ENCODE measurements at regions not wholly inside any gene's neighbourhood (a gene's known extent, or its start where the extent isn't known, plus 50 kb on each side); places are given as distances from the start of the nearest gene placed in this dataset.

DNA sequence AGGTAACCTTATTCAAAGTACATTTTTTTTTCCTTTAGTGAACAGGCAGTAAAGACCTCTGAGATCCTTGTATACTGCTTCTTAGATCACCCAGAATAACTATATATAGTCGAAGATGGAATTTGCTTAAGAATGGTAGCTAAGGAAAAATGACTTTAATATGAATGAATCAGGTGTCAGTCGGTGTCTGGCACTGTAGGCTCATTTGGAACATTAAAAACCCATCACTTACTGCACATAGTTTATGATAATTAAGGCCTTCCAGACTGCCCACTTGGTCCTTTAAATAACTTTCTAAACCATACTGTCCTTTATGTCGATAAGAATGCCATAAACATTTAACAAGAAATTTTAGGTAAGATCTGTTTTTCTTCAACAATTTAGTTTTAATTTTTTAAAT lies 981.8 kb downstream of the ROBO2 start:
- Histone ChIP-seq H3K9ac (ENCODE audit: insufficient read depth, low read length) (no peak overlapping the region), H3K27me3 (ENCODE audit: control insufficient read depth, insufficient read depth, low read length) (no peaks in the 10 kb centered on the region), H3K4me3 (replicated peaks in 1 of 4; ENCODE audit: control extremely low read depth in 1 of 4, insufficient read depth in 1 of 4, low read depth in 3 of 4, low read length in 4 of 4) (no peak overlapping the region), H3K9me3 (ENCODE audit: control insufficient read depth, insufficient read depth, low read depth, low read length) (no peaks in the 10 kb centered on the region), H3K4me1 (ENCODE audit: control insufficient read depth, extremely low read depth, insufficient read depth, low read length) (no peaks in the 10 kb centered on the region), H3K79me2 (ENCODE audit: control insufficient read depth, insufficient read depth, low read length) (no peaks in the 10 kb centered on the region), H3K4me2 (ENCODE audit: extremely low read depth, insufficient read depth, low read length) (no peak overlapping the region), H3K36me3 (ENCODE audit: control insufficient read depth, insufficient read depth, low read length) (no peaks in the 10 kb centered on the region), H2AFZ (ENCODE audit: low read length) (no peak overlapping the region), H3K27ac (ENCODE audit: insufficient read depth, low read length) (no peak overlapping the region), H4K20me1 (ENCODE audit: control insufficient read depth, extremely low read depth, insufficient read depth, low read length) (no peaks in the 10 kb centered on the region)
- DNase-seq (ENCODE audit: low read depth in 2 of 2): no peak
- TF ChIP-seq EZH2 (IDR thresholded peaks at IDR 0.05; ENCODE audit: low read length, missing control alignments): no peak
- no peak for TF ChIP-seq CTCF (conservative IDR thresholded peaks at IDR 0.05 in 1 of 2, IDR thresholded peaks at IDR 0.05 in 1 of 2; ENCODE audit: low read depth in 1 of 2, low read length in 2 of 2)

DNA sequence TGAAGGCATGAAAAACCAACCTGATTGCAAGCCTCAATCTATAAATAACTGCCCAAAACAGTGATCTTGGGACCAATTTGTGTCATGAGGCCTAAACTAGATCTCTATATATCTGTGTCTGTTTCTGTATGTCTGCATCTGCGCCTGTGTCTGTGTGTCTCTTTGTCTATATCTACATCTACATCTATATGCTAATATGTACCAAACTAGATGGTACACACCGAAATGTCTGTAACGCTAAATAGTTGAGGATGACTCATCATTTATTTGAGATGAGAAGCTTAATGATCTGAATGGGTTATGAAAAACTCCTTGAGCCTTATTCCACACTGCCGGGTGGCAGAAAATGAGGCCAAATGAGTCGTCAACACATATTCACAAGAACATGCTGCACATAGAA lies 982.3 kb downstream of the ROBO2 start:
- H3K4me1 ChIP-seq (ENCODE audit: control insufficient read depth, extremely low read depth, insufficient read depth, low read length): no peaks in the 10 kb centered on the region
- no peaks in the 10 kb centered on the region for H3K79me2 ChIP-seq (ENCODE audit: control insufficient read depth, insufficient read depth, low read length)
- TF ChIP-seq EZH2 (IDR thresholded peaks at IDR 0.05; ENCODE audit: low read length, missing control alignments) (no peak), CTCF (conservative IDR thresholded peaks at IDR 0.05 in 1 of 2, IDR thresholded peaks at IDR 0.05 in 1 of 2; ENCODE audit: low read depth in 1 of 2, low read length in 2 of 2) (no peak)
- H3K27me3 ChIP-seq (ENCODE audit: control insufficient read depth, insufficient read depth, low read length): no peaks in the 10 kb centered on the region
- no peak overlapping the region for H3K4me2 ChIP-seq (ENCODE audit: extremely low read depth, insufficient read depth, low read length)
- no peaks in the 10 kb centered on the region for H4K20me1 ChIP-seq (ENCODE audit: control insufficient read depth, extremely low read depth, insufficient read depth, low read length)
- no peak for DNase-seq (ENCODE audit: low read depth in 2 of 2)
- H3K9me3 ChIP-seq (ENCODE audit: control insufficient read depth, insufficient read depth, low read depth, low read length): no peaks in the 10 kb centered on the region
- no peaks in the 10 kb centered on the region for H3K36me3 ChIP-seq (ENCODE audit: control insufficient read depth, insufficient read depth, low read length)
- no peak overlapping the region for H2AFZ ChIP-seq (ENCODE audit: low read length)
- no peak overlapping the region for H3K27ac ChIP-seq (ENCODE audit: insufficient read depth, low read length)
- no peak overlapping the region for H3K4me3 ChIP-seq (replicated peaks in 1 of 4; ENCODE audit: control extremely low read depth in 1 of 4, insufficient read depth in 1 of 4, low read depth in 3 of 4, low read length in 4 of 4)
- no peak overlapping the region for H3K9ac ChIP-seq (ENCODE audit: insufficient read depth, low read length)

DNA sequence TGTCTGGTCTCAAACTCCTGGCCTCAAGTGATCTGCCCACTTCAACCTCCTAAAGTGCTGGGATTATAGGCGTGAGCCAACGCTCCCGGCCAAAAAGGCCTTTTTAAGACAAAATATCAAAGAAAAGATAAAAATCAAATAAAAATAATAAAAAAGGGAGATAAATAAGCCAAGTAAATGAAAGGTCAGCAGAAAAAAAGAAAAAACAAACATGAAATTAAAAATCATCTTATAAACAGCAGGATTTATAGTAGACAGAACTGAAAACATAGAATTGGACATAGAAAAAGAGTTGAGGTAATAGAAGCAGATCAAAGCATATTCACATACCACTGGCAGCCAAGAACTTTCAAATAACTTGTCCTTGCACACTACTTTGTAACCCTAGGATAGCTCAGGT lies 983.4 kb downstream of the ROBO2 start:
- DNase-seq (ENCODE audit: low read depth in 2 of 2): no peak
- Histone ChIP-seq H2AFZ (ENCODE audit: low read length) (no peak overlapping the region), H3K9ac (ENCODE audit: insufficient read depth, low read length) (no peak overlapping the region), H3K27me3 (ENCODE audit: control insufficient read depth, insufficient read depth, low read length) (no peaks in the 10 kb centered on the region), H3K4me1 (ENCODE audit: control insufficient read depth, extremely low read depth, insufficient read depth, low read length) (no peaks in the 10 kb centered on the region), H4K20me1 (ENCODE audit: control insufficient read depth, extremely low read depth, insufficient read depth, low read length) (no peaks in the 10 kb centered on the region), H3K4me2 (ENCODE audit: extremely low read depth, insufficient read depth, low read length) (no peak overlapping the region), H3K27ac (ENCODE audit: insufficient read depth, low read length) (no peak overlapping the region), H3K79me2 (ENCODE audit: control insufficient read depth, insufficient read depth, low read length) (no peaks in the 10 kb centered on the region), H3K4me3 (replicated peaks in 1 of 4; ENCODE audit: control extremely low read depth in 1 of 4, insufficient read depth in 1 of 4, low read depth in 3 of 4, low read length in 4 of 4) (no peak overlapping the region), H3K36me3 (ENCODE audit: control insufficient read depth, insufficient read depth, low read length) (no peaks in the 10 kb centered on the region), H3K9me3 (ENCODE audit: control insufficient read depth, insufficient read depth, low read depth, low read length) (no peaks in the 10 kb centered on the region)
- no peak for TF ChIP-seq EZH2 (IDR thresholded peaks at IDR 0.05; ENCODE audit: low read length, missing control alignments)
- no peak for TF ChIP-seq CTCF (conservative IDR thresholded peaks at IDR 0.05 in 1 of 2, IDR thresholded peaks at IDR 0.05 in 1 of 2; ENCODE audit: low read depth in 1 of 2, low read length in 2 of 2)

All from fibroblast of lung (primary cell).